Neural cell (in vitro differentiated cells): ENCODE measurements at regions not wholly inside any gene's neighbourhood (a gene's known extent, or its start where the extent isn't known, plus 50 kb on each side); places are given as distances from the start of the nearest gene placed in this dataset.

Experiments
- H2AFZ ChIP-seq: fragments of 200-600, 300-800 bp; sonication (generic), shearing (Covaris generic); 2 replicates; pipeline ENCODE4 v1.6.0; 2014; ENCODE audit warnings: low read depth, mild to moderate bottlenecking, antibody characterized with exemption, low read length, moderate library complexity
- H3F3A ChIP-seq: fragments of 200-600 bp; shearing (Covaris generic); 2 replicates; pipeline ENCODE4 v1.6.1; 2016; ENCODE audit warnings: mild to moderate bottlenecking, moderate library complexity, mixed read lengths, antibody characterized with exemption, low read length; ENCODE audit not compliant: insufficient read depth, poor library complexity, severe bottlenecking
- H3K27ac ChIP-seq: fragments of 200-600, 300-800 bp; sonication (generic), shearing (Covaris generic); 2 replicates; pipeline ENCODE4 v1.5.1; 2014; ENCODE audit warnings: mild to moderate bottlenecking, low read length, moderate library complexity
- H3K27me3 ChIP-seq: fragments of 300-800, 200-600 bp; sonication (generic), shearing (Covaris generic); 2 replicates; pipeline ENCODE4 v1.6.0; 2014; ENCODE audit warnings: mild to moderate bottlenecking, low read depth, low read length, moderate library complexity; ENCODE audit not compliant: insufficient read depth
- H3K36me3 ChIP-seq: fragments of 300-800, 200-600 bp; sonication (generic), shearing (Covaris generic); 2 replicates; pipeline ENCODE4 v1.5.1; 2014; ENCODE audit warnings: mild to moderate bottlenecking, antibody characterized with exemption, low read length, moderate library complexity; ENCODE audit not compliant: insufficient read depth
- H3K4me2 ChIP-seq: fragments of 300-800, 200-600 bp; sonication (generic), shearing (Covaris generic); 2 replicates; pipeline ENCODE4 v1.6.0; 2014; ENCODE audit warnings: mild to moderate bottlenecking, low read length
- H3K4me3 ChIP-seq: fragments of 300-800, 200-600 bp; sonication (generic), shearing (Covaris generic); 2 replicates; pipeline ENCODE4 v1.5.1; 2014; ENCODE audit warnings: mild to moderate bottlenecking, low read length, moderate library complexity
- H3K79me2 ChIP-seq: fragments of 200-600 bp; shearing (Covaris generic); replicated peaks from 2 replicates; pipeline ENCODE4 v1.6.0; 2014; ENCODE audit warnings: mild to moderate bottlenecking, low read length, moderate library complexity; ENCODE audit not compliant: insufficient read depth
- H3K9ac ChIP-seq: fragments of 300-800, 200-600 bp; sonication (generic), shearing (Covaris generic); 2 replicates; pipeline ENCODE4 v1.6.1; 2016; ENCODE audit warnings: mild to moderate bottlenecking, low read length, mixed read lengths
- H3K9me2 ChIP-seq: fragments of 200-600 bp; shearing (Covaris generic); 2 replicates; pipeline ENCODE4 v1.6.1; 2016; ENCODE audit warnings: mild to moderate bottlenecking, low read length, mixed read lengths; ENCODE audit not compliant: insufficient read depth
- H3K9me3 ChIP-seq: fragments of 200-600, 300-800 bp; sonication (generic), shearing (Covaris generic); 2 replicates; pipeline ENCODE4 v1.6.1; 2016; ENCODE audit warnings: mild to moderate bottlenecking, mixed run types, low read length, moderate library complexity, mixed read lengths
- H4K20me1 ChIP-seq: fragments of 200-600 bp; shearing (Covaris generic); 2 replicates; pipeline ENCODE4 v1.6.1; 2016; ENCODE audit warnings: mild to moderate bottlenecking, mixed run types; ENCODE audit not compliant: insufficient read depth
- EP300 ChIP-seq: fragments of 450-650 bp; conservative IDR thresholded peaks from 2 replicates; pipeline ENCODE4 v1.6.1; 2014; ENCODE audit warnings: antibody characterized with exemption, mild to moderate bottlenecking, moderate library complexity; ENCODE audit not compliant: poor library complexity, severe bottlenecking
- EZH2 ChIP-seq: fragments of 200-600, 300-800 bp; shearing (Covaris generic), sonication (generic); IDR thresholded peaks from 2 replicates; pipeline ENCODE4 v1.6.1; 2014; ENCODE audit warnings: antibody characterized with exemption, low read length, borderline replicate concordance, mild to moderate bottlenecking; ENCODE audit not compliant: insufficient read depth, poor library complexity, severe bottlenecking
- MXI1 ChIP-seq: fragments of 450-650 bp; conservative IDR thresholded peaks from 2 replicates; pipeline ENCODE4 v1.6.1; 2014; ENCODE audit warnings: antibody characterized with exemption, mild to moderate bottlenecking; ENCODE audit not compliant: poor library complexity, severe bottlenecking
- POLR2AphosphoS5 ChIP-seq: IDR thresholded peaks from 2 replicates; pipeline ENCODE4 v1.6.1; 2012
- RAD21 ChIP-seq: fragments of 450-650 bp; conservative IDR thresholded peaks from 2 replicates; pipeline ENCODE4 v1.6.1; 2014; ENCODE audit warnings: antibody characterized with exemption, mild to moderate bottlenecking, moderate library complexity
- SMC3 ChIP-seq: fragments of 450-650 bp; conservative IDR thresholded peaks from 2 replicates; pipeline ENCODE4 v1.6.1; 2014; ENCODE audit warnings: antibody characterized with exemption, mild to moderate bottlenecking, moderate library complexity; ENCODE audit not compliant: poor library complexity
- TAF1 ChIP-seq: IDR thresholded peaks from 2 replicates; pipeline ENCODE4 v1.6.1; 2012; ENCODE audit warnings: low read depth
- TF ChIP-seq, protein P1 (sequence below): IDR thresholded peaks from 2 replicates; pipeline ENCODE4 v1.6.1; 2012; ENCODE audit warnings: borderline replicate concordance
- TF ChIP-seq, protein P2 (sequence below): fragments of 450-650 bp; IDR thresholded peaks from 2 replicates; pipeline ENCODE4 v1.5.1; 2014; ENCODE audit warnings: antibody characterized with exemption, mild to moderate bottlenecking, moderate library complexity; ENCODE audit not compliant: poor library complexity, severe bottlenecking

DNA sequence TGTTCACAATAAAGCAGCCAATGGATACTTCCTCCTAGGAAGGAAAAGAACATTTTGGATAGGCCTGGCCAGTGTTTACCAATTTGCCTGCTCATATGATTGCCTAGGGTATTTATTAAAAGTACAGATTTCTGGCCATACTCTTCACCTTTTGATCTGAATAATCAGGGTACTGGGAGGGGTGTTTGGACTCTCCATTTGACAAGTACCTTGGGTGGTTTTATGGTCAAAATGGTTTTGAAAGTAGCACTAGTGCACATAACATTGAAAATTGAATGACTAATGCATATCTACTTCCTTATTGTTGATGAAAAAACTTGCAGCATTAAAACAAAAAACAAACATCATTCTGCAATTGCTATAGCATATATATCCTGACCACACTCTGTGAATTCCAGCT is 333.3 kb upstream of the CDH2 start:
- no peaks in the 10 kb centered on the region for H3F3A ChIP-seq
- H2AFZ ChIP-seq = no peak overlapping the region
- no peak overlapping the region for H3K4me2 ChIP-seq
- H3K9me3 ChIP-seq = no peaks in the 10 kb centered on the region
- H3K79me2 ChIP-seq = no peaks in the 10 kb centered on the region
- H4K20me1 ChIP-seq = no peaks in the 10 kb centered on the region
- H3K9me2 ChIP-seq = no peaks in the 10 kb centered on the region
- no peaks in the 10 kb centered on the region for H3K36me3 ChIP-seq
- no peak overlapping the region for H3K27ac ChIP-seq
- no peak overlapping the region for H3K9ac ChIP-seq
- no peak for TF ChIP-seq EZH2
- TF ChIP-seq, protein P1, sequence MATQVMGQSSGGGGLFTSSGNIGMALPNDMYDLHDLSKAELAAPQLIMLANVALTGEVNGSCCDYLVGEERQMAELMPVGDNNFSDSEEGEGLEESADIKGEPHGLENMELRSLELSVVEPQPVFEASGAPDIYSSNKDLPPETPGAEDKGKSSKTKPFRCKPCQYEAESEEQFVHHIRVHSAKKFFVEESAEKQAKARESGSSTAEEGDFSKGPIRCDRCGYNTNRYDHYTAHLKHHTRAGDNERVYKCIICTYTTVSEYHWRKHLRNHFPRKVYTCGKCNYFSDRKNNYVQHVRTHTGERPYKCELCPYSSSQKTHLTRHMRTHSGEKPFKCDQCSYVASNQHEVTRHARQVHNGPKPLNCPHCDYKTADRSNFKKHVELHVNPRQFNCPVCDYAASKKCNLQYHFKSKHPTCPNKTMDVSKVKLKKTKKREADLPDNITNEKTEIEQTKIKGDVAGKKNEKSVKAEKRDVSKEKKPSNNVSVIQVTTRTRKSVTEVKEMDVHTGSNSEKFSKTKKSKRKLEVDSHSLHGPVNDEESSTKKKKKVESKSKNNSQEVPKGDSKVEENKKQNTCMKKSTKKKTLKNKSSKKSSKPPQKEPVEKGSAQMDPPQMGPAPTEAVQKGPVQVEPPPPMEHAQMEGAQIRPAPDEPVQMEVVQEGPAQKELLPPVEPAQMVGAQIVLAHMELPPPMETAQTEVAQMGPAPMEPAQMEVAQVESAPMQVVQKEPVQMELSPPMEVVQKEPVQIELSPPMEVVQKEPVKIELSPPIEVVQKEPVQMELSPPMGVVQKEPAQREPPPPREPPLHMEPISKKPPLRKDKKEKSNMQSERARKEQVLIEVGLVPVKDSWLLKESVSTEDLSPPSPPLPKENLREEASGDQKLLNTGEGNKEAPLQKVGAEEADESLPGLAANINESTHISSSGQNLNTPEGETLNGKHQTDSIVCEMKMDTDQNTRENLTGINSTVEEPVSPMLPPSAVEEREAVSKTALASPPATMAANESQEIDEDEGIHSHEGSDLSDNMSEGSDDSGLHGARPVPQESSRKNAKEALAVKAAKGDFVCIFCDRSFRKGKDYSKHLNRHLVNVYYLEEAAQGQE = no peak
- TF ChIP-seq TAF1 = no peak
- H3K4me3 ChIP-seq = no peak overlapping the region
- no peaks in the 10 kb centered on the region for H3K27me3 ChIP-seq

DNA sequence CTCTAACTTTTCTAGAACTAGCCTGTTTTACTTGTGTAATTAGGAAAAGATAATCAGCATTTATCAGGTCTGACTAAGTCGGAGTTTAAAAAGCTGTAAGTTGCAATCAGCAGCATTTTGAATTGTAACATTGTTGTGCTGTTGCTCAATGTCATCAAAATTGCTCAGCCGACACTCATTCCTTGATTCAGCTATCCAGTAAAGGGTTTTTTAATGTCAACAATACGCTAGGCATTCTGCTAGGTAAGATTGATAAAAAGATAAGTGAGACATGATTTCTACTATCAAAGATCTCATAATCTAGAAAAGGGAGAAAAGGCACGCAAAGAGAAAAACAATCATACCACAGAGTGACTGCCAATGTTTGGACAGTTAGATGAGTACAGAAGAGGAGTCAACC is 327.1 kb upstream of the CDH2 start:
- Histone ChIP-seq H2AFZ (no peak overlapping the region), H3K79me2 (no peaks in the 10 kb centered on the region), H3K9me2 (no peaks in the 10 kb centered on the region), H3F3A (no peaks in the 10 kb centered on the region), H3K9ac (no peak overlapping the region), H3K4me3 (no peak overlapping the region), H3K27me3 (no peaks in the 10 kb centered on the region), H3K9me3 (no peaks in the 10 kb centered on the region), H3K36me3 (no peaks in the 10 kb centered on the region), H4K20me1 (no peaks in the 10 kb centered on the region), H3K27ac (no peak overlapping the region), H3K4me2 (no peak overlapping the region)
- TF ChIP-seq EP300 = peak; percentile 59
- TF ChIP-seq RAD21 = no peak
- no peak for TF ChIP-seq SMC3
- TF ChIP-seq POLR2AphosphoS5 = peak; percentile 28

DNA sequence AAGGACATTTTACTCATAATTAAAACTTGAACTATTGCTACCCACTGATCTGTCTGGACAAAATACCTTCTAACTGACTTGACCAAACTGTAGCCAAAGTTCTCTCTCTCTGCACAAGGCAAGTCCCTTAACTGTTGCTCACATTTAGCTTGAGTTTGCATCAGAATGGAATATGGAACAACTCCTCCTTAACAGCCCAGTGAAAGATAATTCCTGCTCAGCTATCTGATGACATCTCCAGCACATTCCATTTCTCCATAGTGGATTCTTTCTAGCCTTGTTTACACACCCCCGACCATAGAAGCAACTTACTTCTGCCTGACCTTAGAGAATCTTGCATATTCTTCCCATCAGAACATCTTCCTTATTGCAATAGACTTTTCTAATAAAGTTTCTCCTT is 317.2 kb upstream of the CDH2 start:
- H3K79me2 ChIP-seq = no peaks in the 10 kb centered on the region
- H3K9ac ChIP-seq = no peak overlapping the region
- no peak overlapping the region for H3K4me3 ChIP-seq
- no peaks in the 10 kb centered on the region for H3K9me2 ChIP-seq
- TF ChIP-seq MXI1 = no peak
- TF ChIP-seq POLR2AphosphoS5 = no peak
- TF ChIP-seq TAF1 = no peak
- TF ChIP-seq EZH2 = no peak
- TF ChIP-seq SMC3 = no peak
- TF ChIP-seq RAD21 = no peak
- TF ChIP-seq EP300 = no peak
- TF ChIP-seq, protein P2, sequence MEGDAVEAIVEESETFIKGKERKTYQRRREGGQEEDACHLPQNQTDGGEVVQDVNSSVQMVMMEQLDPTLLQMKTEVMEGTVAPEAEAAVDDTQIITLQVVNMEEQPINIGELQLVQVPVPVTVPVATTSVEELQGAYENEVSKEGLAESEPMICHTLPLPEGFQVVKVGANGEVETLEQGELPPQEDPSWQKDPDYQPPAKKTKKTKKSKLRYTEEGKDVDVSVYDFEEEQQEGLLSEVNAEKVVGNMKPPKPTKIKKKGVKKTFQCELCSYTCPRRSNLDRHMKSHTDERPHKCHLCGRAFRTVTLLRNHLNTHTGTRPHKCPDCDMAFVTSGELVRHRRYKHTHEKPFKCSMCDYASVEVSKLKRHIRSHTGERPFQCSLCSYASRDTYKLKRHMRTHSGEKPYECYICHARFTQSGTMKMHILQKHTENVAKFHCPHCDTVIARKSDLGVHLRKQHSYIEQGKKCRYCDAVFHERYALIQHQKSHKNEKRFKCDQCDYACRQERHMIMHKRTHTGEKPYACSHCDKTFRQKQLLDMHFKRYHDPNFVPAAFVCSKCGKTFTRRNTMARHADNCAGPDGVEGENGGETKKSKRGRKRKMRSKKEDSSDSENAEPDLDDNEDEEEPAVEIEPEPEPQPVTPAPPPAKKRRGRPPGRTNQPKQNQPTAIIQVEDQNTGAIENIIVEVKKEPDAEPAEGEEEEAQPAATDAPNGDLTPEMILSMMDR = no peak
- TF ChIP-seq, protein P1 = no peak
- no peak overlapping the region for H3K27ac ChIP-seq
- no peak overlapping the region for H3K4me2 ChIP-seq
- H3K36me3 ChIP-seq = no peaks in the 10 kb centered on the region
- no peaks in the 10 kb centered on the region for H3F3A ChIP-seq
- no peaks in the 10 kb centered on the region for H3K9me3 ChIP-seq
- H2AFZ ChIP-seq = no peak overlapping the region
- no peaks in the 10 kb centered on the region for H4K20me1 ChIP-seq
- no peaks in the 10 kb centered on the region for H3K27me3 ChIP-seq
